PC-3 (cell line): ENCODE measurements at regions not wholly inside any gene's neighbourhood (a gene's known extent, or its start where the extent isn't known, plus 50 kb on each side); places are given as distances from the start of the nearest gene placed in this dataset.
A peak's percentile ranks its signal among the peaks of the same experiment; 100 is the strongest.

Experiments used
- ATAC-seq: fragments of 200-7000 bp; cut with Tn5 transposase; 2 replicates; pipeline ENCODE4 v1.9.1; 2020; ENCODE audit warnings: mild to moderate bottlenecking, moderate library complexity
- BruUV-seq: library from RNA; stranded (reverse); fragments of 400-500 nt; replicated peaks from 2 replicates; lab custom pipeline; 2021; lab: Mats Ljungman, UMichigan
- CTCF ChIA-PET: fragments of 300-600 bp; sonication (Branson Sonifier 250); formaldehyde crosslinking; loops from one replicate; lab custom pipeline; 2022; ENCODE audit warnings: antibody characterized with exemption; lab: Charles Lee
- POLR2A ChIA-PET: fragments of 300-600 bp; sonication (Branson Sonifier 250); formaldehyde crosslinking; loops from one replicate; lab custom pipeline; 2022; ENCODE audit warnings: antibody characterized with exemption; ENCODE audit not compliant: unreplicated experiment; lab: Charles Lee
- DNase-seq: peaks from one replicate; pipeline ENCODE4 v3.0.0-alpha.2; 2015
- H2AFZ ChIP-seq: fragments of 300-600 bp; sonication (generic); 2 replicates; pipeline ENCODE4 v1.6.0; 2016; ENCODE audit warnings: antibody characterized with exemption, low read length
- H3F3A ChIP-seq: fragments of 300-600 bp; sonication (generic); one replicate; pipeline ENCODE4 v1.6.0; 2017; ENCODE audit warnings: antibody characterized with exemption, low read length, control low read depth, mild to moderate bottlenecking; ENCODE audit not compliant: unreplicated experiment
- H3K27ac ChIP-seq: fragments of 300-600 bp; sonication (generic); 2 replicates; pipeline ENCODE4 v1.5.1; 2016; ENCODE audit warnings: mild to moderate bottlenecking, low read length
- H3K27me3 ChIP-seq: fragments of 300-600 bp; sonication (generic); 2 replicates; pipeline ENCODE4 v1.6.1; 2016; ENCODE audit warnings: low read length, mixed read lengths
- H3K36me3 ChIP-seq: fragments of 300-600 bp; sonication (generic); 2 replicates; pipeline ENCODE4 v1.6.1; 2016; ENCODE audit warnings: low read depth, mixed run types, low read length, mixed read lengths
- H3K4me1 ChIP-seq: fragments of 300-600 bp; sonication (generic); 2 replicates; pipeline ENCODE4 v1.5.1; 2016; ENCODE audit warnings: low read length; ENCODE audit not compliant: insufficient read depth
- H3K4me2 ChIP-seq: fragments of 300-600 bp; sonication (generic); 2 replicates; pipeline ENCODE4 v1.6.0; 2016; ENCODE audit warnings: low read length
- H3K4me3 ChIP-seq: fragments of 300-600 bp; sonication (generic); 2 replicates; pipeline ENCODE4 v1.5.1; 2016; ENCODE audit warnings: mild to moderate bottlenecking, low read length, mixed read lengths
- H3K79me2 ChIP-seq: fragments of 300-600 bp; sonication (generic); 2 replicates; pipeline ENCODE4 v1.6.1; 2017; ENCODE audit warnings: low read length, mixed read lengths
- H3K9ac ChIP-seq: fragments of 300-600 bp; sonication (generic); 2 replicates; pipeline ENCODE4 v1.6.0; 2016; ENCODE audit warnings: mild to moderate bottlenecking, low read length
- H3K9me2 ChIP-seq: fragments of 300-600 bp; sonication (generic); replicated peaks from 2 replicates; pipeline ENCODE4 v1.6.1; 2016; ENCODE audit warnings: mixed run types, low read length, mixed read lengths
- H3K9me3 ChIP-seq: fragments of 300-600 bp; sonication (generic); 2 replicates; pipeline ENCODE4 v1.6.1; 2016; ENCODE audit warnings: low read length, mixed read lengths
- H4K20me1 ChIP-seq: fragments of 300-600 bp; sonication (generic); 2 replicates; pipeline ENCODE4 v1.6.1; 2016; ENCODE audit warnings: low read length, mixed read lengths
- CTCF ChIP-seq: fragments of 300-600 bp; sonication (generic); conservative IDR thresholded peaks from 2 replicates; pipeline ENCODE4 v1.5.1; 2017; ENCODE audit warnings: antibody characterized with exemption, low read depth, mild to moderate bottlenecking, low read length
- EZH2 ChIP-seq: fragments of 300-600 bp; sonication (generic); IDR thresholded peaks from one replicate; pipeline ENCODE4 v1.6.1; 2017; ENCODE audit warnings: antibody characterized with exemption, mild to moderate bottlenecking, low read length; ENCODE audit not compliant: unreplicated experiment
- EZH2phosphoT487 ChIP-seq: fragments of 300-600 bp; sonication (generic); IDR thresholded peaks from 2 replicates; pipeline ENCODE4 v1.6.1; 2018; ENCODE audit warnings: mild to moderate bottlenecking, antibody characterized with exemption, low read length, borderline replicate concordance
- intact Hi-C: fragments of 100-400 bp; cut with micrococcal nuclease; formaldehyde crosslinking; loops from 2 replicates; pipeline ENCODE4 v1.9.0; 2023

- Histone ChIP-seq H4K20me1 (no peaks in the 10 kb centered on the region), H3K9ac (peak overlapping the region; percentile 65), H3K9me2 (no peaks in the 10 kb centered on the region), H3K9me3 (no peaks in the 10 kb centered on the region), H3K36me3 (no peaks in the 10 kb centered on the region), H3K4me1 (peaks cover 43% of the 10 kb centered on the region), H3F3A (peaks cover 26% of the 10 kb centered on the region), H3K27ac (peak overlapping the region; percentile 79), H3K4me2 (peak overlapping the region; percentile 64), H3K4me3 (peak overlapping the region; percentile 28), H3K79me2 (no peaks in the 10 kb centered on the region), H2AFZ (peak overlapping the region; percentile 65), H3K27me3 (no peaks in the 10 kb centered on the region)
- BruUV-seq = no TSS peak
- ChIA-PET CTCF (interaction anchor here (0.5 to 3.0 kb wide), 4 partner anchors 535 to 708 kb away, joined by 3 to 23 read pairs (median 4); no protein-coding TSS in a partner anchor), POLR2A (interaction anchor here (0.6 to 0.8 kb wide), 2 partner anchors 324 to 456 kb away, joined by 6 read pairs; no protein-coding TSS in a partner anchor)
- no peak for TF ChIP-seq EZH2
- no peak for TF ChIP-seq CTCF
- no peak for TF ChIP-seq EZH2phosphoT487
- intact Hi-C loops = loop anchor here (1.0 to 5.0 kb wide), 10 partner anchors 149 to 606 kb away; no protein-coding TSS in a partner anchor
- peak; percentile 100 for DNase-seq
- ATAC-seq = peak; percentile 69
These were observed 531.3 kb upstream of the FZD8 start for GRCh38 chr10:36173364-36173763.

GRCh38 chr10:36171953-36172940 lies 530.2 kb upstream of the FZD8 start:
- H3K27me3 ChIP-seq = no peaks in the 10 kb centered on the region
- peak overlapping the region; percentile 79 for H3K27ac ChIP-seq
- peak overlapping the region; percentile 64 for H3K4me2 ChIP-seq
- ChIA-PET POLR2A (interaction anchor here (0.5 to 1.1 kb wide), 10 partner anchors 41 to 661 kb away, joined by 3 to 9 read pairs (median 4); no protein-coding TSS in a partner anchor), CTCF (interaction anchor here (0.6 to 3.0 kb wide), 12 partner anchors 147 to 785 kb away, joined by 3 to 23 read pairs (median 5); no protein-coding TSS in a partner anchor)
- peaks cover 43% of the 10 kb centered on the region for H3K4me1 ChIP-seq
- H3K36me3 ChIP-seq = no peaks in the 10 kb centered on the region
- intact Hi-C loops = loop anchor here (1.0 to 5.0 kb wide), 15 partner anchors 46 to 545 kb away; partner anchors contain the start of gene FZD8
- H3K79me2 ChIP-seq = no peaks in the 10 kb centered on the region
- DNase-seq = peak; percentile 99
- H4K20me1 ChIP-seq = no peaks in the 10 kb centered on the region
- peaks cover 26% of the 10 kb centered on the region for H3F3A ChIP-seq
- no peak for TF ChIP-seq EZH2
- TF ChIP-seq EZH2phosphoT487 = no peak
- no peak for TF ChIP-seq CTCF
- peak overlapping the region; percentile 65 for H3K9ac ChIP-seq
- ATAC-seq = peak; percentile 71
- H3K4me3 ChIP-seq = peak overlapping the region; percentile 28
- BruUV-seq = TSS peak; percentile 92
- H2AFZ ChIP-seq = peak overlapping the region; percentile 65
- H3K9me2 ChIP-seq = no peaks in the 10 kb centered on the region
- no peaks in the 10 kb centered on the region for H3K9me3 ChIP-seq
